ENCODE measurements at regions not wholly inside any gene's neighbourhood (a gene's known extent, or its start where the extent isn't known, plus 50 kb on each side); places are given as distances from the start of the nearest gene placed in this dataset.
"Not testable (repeated sequence)": the region's sequence is repeated elsewhere in the genome, so short reads cannot be mapped to it uniquely, and the experiment has no call there.

DNA sequence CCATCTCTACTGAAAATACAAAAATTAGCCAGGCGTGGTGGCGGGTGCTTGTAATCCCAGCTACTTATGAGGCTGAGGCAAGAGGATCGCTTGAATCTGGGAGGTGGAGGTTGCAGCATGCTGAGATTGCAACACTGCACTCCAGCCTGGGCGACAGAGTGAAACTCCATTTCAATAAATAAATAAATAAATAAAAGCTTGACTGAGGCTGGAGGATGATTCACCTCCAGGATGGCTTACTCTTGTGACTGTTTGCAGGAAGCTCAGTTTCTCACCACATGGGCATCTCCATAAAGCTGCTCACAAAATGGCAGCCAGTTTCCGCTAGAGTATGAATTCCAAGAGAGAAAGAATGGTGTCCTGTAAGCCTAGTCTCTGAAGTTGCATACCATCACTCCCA lies 191.7 kb upstream of the EDNRA start:
- Histone ChIP-seq H3K27me3 (ENCODE audit: low read length) (no peaks in the 10 kb centered on the region), H3K4me2 (ENCODE audit: low read depth, low read length, poor library complexity, severe bottlenecking) (no peak overlapping the region), H3K4me3 (ENCODE audit: insufficient read depth, low read length, poor library complexity, severe bottlenecking) (no peak overlapping the region), H3K79me2 (ENCODE audit: insufficient read depth, low read length) (no peaks in the 10 kb centered on the region), H4K20me1 (ENCODE audit: low read depth, low read length) (no peaks in the 10 kb centered on the region), H3K9me3 (ENCODE audit: insufficient read depth, low read length) (no peaks in the 10 kb centered on the region), H3K27ac (ENCODE audit: low read depth, low read length) (no peak overlapping the region), H3K9ac (ENCODE audit: low read length) (no peak overlapping the region), H3K9me2 (replicated peaks; ENCODE audit: insufficient read depth, low read length) (no peaks in the 10 kb centered on the region), H3K36me3 (ENCODE audit: low read length) (no peaks in the 10 kb centered on the region), H2AFZ (ENCODE audit: low read depth, low read length, severe bottlenecking) (no peak overlapping the region), H3F3A (ENCODE audit: insufficient read depth) (no peaks in the 10 kb centered on the region)
- TF ChIP-seq CTCF (IDR thresholded peaks at IDR 0.05; ENCODE audit: insufficient read depth, low read length, poor library complexity, severe bottlenecking) (no peak), EZH2phosphoT487 (conservative IDR thresholded peaks at IDR 0.05; ENCODE audit: low read length) (no peak)

GRCh38 chr4:147292604-147293313 lies 188.1 kb upstream of the EDNRA start:
- H3K79me2 ChIP-seq (ENCODE audit: insufficient read depth, low read length); H4K20me1 ChIP-seq (ENCODE audit: low read depth, low read length); H3K9me3 ChIP-seq (ENCODE audit: insufficient read depth, low read length); H3K9ac ChIP-seq (ENCODE audit: low read length); H3K9me2 ChIP-seq (replicated peaks; ENCODE audit: insufficient read depth, low read length); H3F3A ChIP-seq (ENCODE audit: insufficient read depth); H2AFZ ChIP-seq (ENCODE audit: low read depth, low read length, severe bottlenecking); H3K27ac ChIP-seq (ENCODE audit: low read depth, low read length); H3K27me3 ChIP-seq (ENCODE audit: low read length); H3K36me3 ChIP-seq (ENCODE audit: low read length); H3K4me3 ChIP-seq (ENCODE audit: insufficient read depth, low read length, poor library complexity, severe bottlenecking); H3K4me2 ChIP-seq (ENCODE audit: low read depth, low read length, poor library complexity, severe bottlenecking): not testable (repeated sequence)

- not testable (repeated sequence) for H2AFZ ChIP-seq (ENCODE audit: low read depth, low read length, severe bottlenecking); H4K20me1 ChIP-seq (ENCODE audit: low read depth, low read length); H3K9me3 ChIP-seq (ENCODE audit: insufficient read depth, low read length); H3F3A ChIP-seq (ENCODE audit: insufficient read depth); H3K9me2 ChIP-seq (replicated peaks; ENCODE audit: insufficient read depth, low read length); H3K4me2 ChIP-seq (ENCODE audit: low read depth, low read length, poor library complexity, severe bottlenecking); H3K36me3 ChIP-seq (ENCODE audit: low read length); H3K27ac ChIP-seq (ENCODE audit: low read depth, low read length); H3K4me3 ChIP-seq (ENCODE audit: insufficient read depth, low read length, poor library complexity, severe bottlenecking); H3K27me3 ChIP-seq (ENCODE audit: low read length); H3K9ac ChIP-seq (ENCODE audit: low read length); H3K79me2 ChIP-seq (ENCODE audit: insufficient read depth, low read length)
These were observed 187.6 kb upstream of the EDNRA start for GRCh38 chr4:147293314-147293677.

DNA sequence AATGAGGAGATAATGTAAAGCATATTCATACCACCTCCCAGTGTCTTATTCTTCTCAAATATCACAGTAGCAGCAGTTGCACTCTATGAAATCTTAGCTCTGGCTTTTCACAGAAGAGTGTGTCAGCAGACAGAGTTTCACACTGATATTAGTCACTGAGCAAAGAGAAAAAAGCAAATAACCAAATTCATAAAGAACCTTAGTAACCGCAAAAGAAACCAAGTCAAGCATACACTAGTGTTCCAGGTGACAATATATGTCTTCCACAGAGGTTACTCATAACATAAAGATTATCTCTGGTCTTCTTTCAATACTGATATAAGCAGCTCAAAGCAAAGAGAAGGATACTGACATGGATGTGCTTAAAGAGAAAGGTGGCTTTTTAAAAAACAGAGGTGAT lies 181.7 kb upstream of the EDNRA start:
- H3K9ac ChIP-seq (ENCODE audit: low read length): no peak overlapping the region
- no peaks in the 10 kb centered on the region for H3K36me3 ChIP-seq (ENCODE audit: low read length)
- H3K27me3 ChIP-seq (ENCODE audit: low read length): no peaks in the 10 kb centered on the region
- no peaks in the 10 kb centered on the region for H4K20me1 ChIP-seq (ENCODE audit: low read depth, low read length)
- no peaks in the 10 kb centered on the region for H3K79me2 ChIP-seq (ENCODE audit: insufficient read depth, low read length)
- no peak overlapping the region for H3K4me3 ChIP-seq (ENCODE audit: insufficient read depth, low read length, poor library complexity, severe bottlenecking)
- H3K9me3 ChIP-seq (ENCODE audit: insufficient read depth, low read length): no peaks in the 10 kb centered on the region
- no peak overlapping the region for H3K27ac ChIP-seq (ENCODE audit: low read depth, low read length)
- TF ChIP-seq CTCF (IDR thresholded peaks at IDR 0.05; ENCODE audit: insufficient read depth, low read length, poor library complexity, severe bottlenecking): no peak
- H2AFZ ChIP-seq (ENCODE audit: low read depth, low read length, severe bottlenecking): no peak overlapping the region
- H3K4me2 ChIP-seq (ENCODE audit: low read depth, low read length, poor library complexity, severe bottlenecking): no peak overlapping the region
- H3F3A ChIP-seq (ENCODE audit: insufficient read depth): no peaks in the 10 kb centered on the region
- H3K9me2 ChIP-seq (replicated peaks; ENCODE audit: insufficient read depth, low read length): no peaks in the 10 kb centered on the region

All from SU-DHL-6 (cell line).